A673 (cell line): ENCODE measurements at regions not wholly inside any gene's neighbourhood (a gene's known extent, or its start where the extent isn't known, plus 50 kb on each side); places are given as distances from the start of the nearest gene placed in this dataset.
"Not testable (repeated sequence)": the region's sequence is repeated elsewhere in the genome, so short reads cannot be mapped to it uniquely, and the experiment has no call there.

Source experiments
- BruUV-seq: library from RNA; stranded (reverse); fragments of 400-500 nt; replicated peaks from 2 replicates; lab custom pipeline; 2021; lab: Mats Ljungman, UMichigan
- CTCF ChIA-PET: fragments of 300-600 bp; sonication (Branson Sonifier 250); formaldehyde crosslinking; loops from one replicate; lab custom pipeline; 2022; ENCODE audit warnings: antibody characterized with exemption; lab: Charles Lee
- POLR2A ChIA-PET: fragments of 300-600 bp; sonication (Branson Sonifier 250); formaldehyde crosslinking; loops from one replicate; lab custom pipeline; 2022; ENCODE audit warnings: antibody characterized with exemption; ENCODE audit not compliant: low non-redundant PET; lab: Charles Lee
- DNase-seq: peaks from one replicate; pipeline ENCODE4 v3.0.0-alpha.2; 2015; ENCODE audit warnings: low spot score
- H3K27ac ChIP-seq: fragments of 200-600 bp; sonication (generic); 2 replicates; pipeline ENCODE4 v1.5.1; 2016; ENCODE audit warnings: mixed run types, low read depth, mild to moderate bottlenecking, mixed read lengths, antibody characterized with exemption, low read length; ENCODE audit not compliant: poor library complexity, severe bottlenecking
- H3K27me3 ChIP-seq: fragments of 200-600 bp; sonication (generic); replicated peaks from 2 replicates; pipeline ENCODE4 v1.6.1; 2017; ENCODE audit warnings: mixed run types, low read depth, mild to moderate bottlenecking, mixed read lengths, antibody characterized with exemption, low read length; ENCODE audit not compliant: insufficient read depth, poor library complexity
- H3K36me3 ChIP-seq: fragments of 200-600 bp; sonication (generic); 2 replicates; pipeline ENCODE4 v1.6.1; 2016; ENCODE audit warnings: mixed run types, mild to moderate bottlenecking, mixed read lengths, antibody characterized with exemption, low read length; ENCODE audit not compliant: insufficient read depth, poor library complexity, severe bottlenecking
- H3K4me1 ChIP-seq: fragments of 200-600 bp; sonication (generic); 2 replicates; pipeline ENCODE4 v1.6.1; 2017; ENCODE audit warnings: mixed run types, mild to moderate bottlenecking, mixed read lengths, antibody characterized with exemption, low read length; ENCODE audit not compliant: insufficient read depth, poor library complexity, severe bottlenecking
- H3K4me3 ChIP-seq: fragments of 200-600 bp; sonication (generic); 2 replicates; pipeline ENCODE4 v1.5.1; 2016; ENCODE audit warnings: low read depth, mixed run types, mild to moderate bottlenecking, mixed read lengths, low read length; ENCODE audit not compliant: poor library complexity, severe bottlenecking
- H3K9me3 ChIP-seq: fragments of 200-600 bp; sonication (generic); 2 replicates; pipeline ENCODE4 v1.6.1; 2016; ENCODE audit warnings: mixed run types, low read depth, mild to moderate bottlenecking, mixed read lengths, antibody characterized with exemption, low read length; ENCODE audit not compliant: poor library complexity, severe bottlenecking
- CTCF ChIP-seq: fragments of 300-800, 200-600 bp; sonication (generic); conservative IDR thresholded peaks from 2 replicates; pipeline ENCODE4 v1.5.1; 2017; ENCODE audit warnings: low read depth, mild to moderate bottlenecking, antibody characterized with exemption, low read length, moderate library complexity, mixed read lengths
- EZH2 ChIP-seq: fragments of 200-600 bp; sonication (generic); IDR thresholded peaks from 2 replicates; pipeline ENCODE4 v1.6.1; 2017; ENCODE audit warnings: borderline replicate concordance, low read depth, mild to moderate bottlenecking, mixed read lengths, antibody characterized with exemption, low read length; ENCODE audit not compliant: poor library complexity, severe bottlenecking
- intact Hi-C: fragments of 100-400 bp; cut with micrococcal nuclease; formaldehyde crosslinking; loops from one replicate; pipeline ENCODE4 v1.10.0; 2022; ENCODE audit not compliant: unreplicated experiment

- Histone ChIP-seq H3K4me1 (no peaks in the 10 kb centered on the region), H3K27me3 (peaks cover 29% of the 10 kb centered on the region), H3K4me3 (no peak overlapping the region), H3K27ac (no peak overlapping the region), H3K9me3 (no peaks in the 10 kb centered on the region), H3K36me3 (no peaks in the 10 kb centered on the region)
- intact Hi-C loops = no loop called here
- no peak for TF ChIP-seq CTCF
- no peak for TF ChIP-seq EZH2
- CTCF ChIA-PET = no interaction called here
- no peak for DNase-seq
- POLR2A ChIA-PET = no interaction called here
- BruUV-seq = no TSS peak
These were observed 279.8 kb upstream of the GOT2 start for GRCh38 chr16:59013930-59014329.

GRCh38 chr16:58999762-59000161 lies 265.6 kb upstream of the GOT2 start:
- no peak overlapping the region for H3K27ac ChIP-seq
- TF ChIP-seq EZH2 = no peak
- TF ChIP-seq CTCF = no peak
- H3K9me3 ChIP-seq = no peaks in the 10 kb centered on the region
- H3K27me3 ChIP-seq = no peaks in the 10 kb centered on the region
- H3K36me3 ChIP-seq = no peaks in the 10 kb centered on the region
- H3K4me3 ChIP-seq = no peak overlapping the region
- no peaks in the 10 kb centered on the region for H3K4me1 ChIP-seq
- DNase-seq = no peak
- ChIA-PET POLR2A (no interaction called here), CTCF (no interaction called here)
- no TSS peak for BruUV-seq
- intact Hi-C loops = no loop called here

- H3K9me3 ChIP-seq, H3K36me3 ChIP-seq, H3K4me1 ChIP-seq, POLR2A ChIA-PET, CTCF ChIA-PET, H3K27me3 ChIP-seq, H3K4me3 ChIP-seq, DNase-seq, H3K27ac ChIP-seq, intact Hi-C loops, BruUV-seq: not testable (repeated sequence)
These were observed 258.6 kb upstream of the GOT2 start for GRCh38 chr16:58992755-58993154.

- DNase-seq, H3K4me1 ChIP-seq, intact Hi-C loops, H3K4me3 ChIP-seq, H3K9me3 ChIP-seq, POLR2A ChIA-PET, BruUV-seq, H3K27ac ChIP-seq, H3K36me3 ChIP-seq, CTCF ChIA-PET, H3K27me3 ChIP-seq: not testable (repeated sequence)
These were observed 249.3 kb upstream of the GOT2 start for GRCh38 chr16:58983181-58983965.
